SK-N-SH treated with all-trans-retinoic acid at 6 μM for 48 hours (cell line): ENCODE measurements at regions not wholly inside any gene's neighbourhood (a gene's known extent, or its start where the extent isn't known, plus 50 kb on each side); places are given as distances from the start of the nearest gene placed in this dataset.

Source experiments
- ATAC-seq: fragments of 200-7000 bp; cut with Tn5 transposase; 3 replicates; pipeline ENCODE4 v1.9.1; 2020; ENCODE audit warnings: mild to moderate bottlenecking, moderate library complexity
- ARNTL ChIP-seq: fragments of 450-650 bp; formaldehyde crosslinking; IDR thresholded peaks from 2 replicates; pipeline ENCODE4 v1.5.0; 2020; ENCODE audit warnings: low read depth, mild to moderate bottlenecking, moderate library complexity, borderline replicate concordance
- CREB5 ChIP-seq: fragments of 250-450 bp; sonication (Bioruptor Pico); IDR thresholded peaks from 2 replicates; pipeline ENCODE4 v1.5.1; 2020; ENCODE audit warnings: low read depth, mild to moderate bottlenecking, moderate library complexity
- CSDC2 ChIP-seq: fragments of 250-450 bp; sonication (Bioruptor Pico); IDR thresholded peaks from 2 replicates; pipeline ENCODE4 v1.5.0; 2020; ENCODE audit warnings: mild to moderate bottlenecking, moderate library complexity
- CSRNP3 ChIP-seq: fragments of 250-450 bp; sonication (Bioruptor Pico); IDR thresholded peaks from 2 replicates; pipeline ENCODE4 v1.5.1; 2021; ENCODE audit warnings: mild to moderate bottlenecking, moderate library complexity
- ESRRG ChIP-seq: fragments of 250-450 bp; sonication (Bioruptor Pico); IDR thresholded peaks from 2 replicates; pipeline ENCODE4 v1.6.1; 2021; ENCODE audit warnings: mild to moderate bottlenecking
- GLIS3 ChIP-seq: fragments of 250-450 bp; sonication (Bioruptor Pico); IDR thresholded peaks from 2 replicates; pipeline ENCODE4 v1.5.0; 2020; ENCODE audit warnings: mild to moderate bottlenecking, moderate library complexity
- ISL1 ChIP-seq: fragments of 250-450 bp; sonication (Bioruptor Pico); IDR thresholded peaks from 2 replicates; pipeline ENCODE4 v2.1.2; 2022; ENCODE audit warnings: mild to moderate bottlenecking, moderate library complexity
- OSR1 ChIP-seq: fragments of 250-450 bp; sonication (Bioruptor Pico); IDR thresholded peaks from 2 replicates; pipeline ENCODE4 v1.8.0; 2022; ENCODE audit warnings: moderate library complexity, mild to moderate bottlenecking, inconsistent platforms
- PATZ1 ChIP-seq: fragments of 250-450 bp; sonication (Bioruptor Pico); IDR thresholded peaks from 2 replicates; pipeline ENCODE4 v1.8.0; 2020; ENCODE audit warnings: mild to moderate bottlenecking, moderate library complexity, borderline replicate concordance
- POU6F1 ChIP-seq: fragments of 250-450 bp; sonication (Bioruptor Pico); IDR thresholded peaks from 2 replicates; pipeline ENCODE4 v1.8.0; 2021; ENCODE audit warnings: low read depth, mild to moderate bottlenecking, moderate library complexity, borderline replicate concordance
- PPARA ChIP-seq: fragments of 250-450 bp; sonication (Bioruptor Pico); IDR thresholded peaks from 2 replicates; pipeline ENCODE4 v1.5.0; 2020; ENCODE audit warnings: mild to moderate bottlenecking, borderline replicate concordance
- RARB ChIP-seq: fragments of 250-450 bp; sonication (Bioruptor Pico); IDR thresholded peaks from 2 replicates; pipeline ENCODE4 v1.8.0; 2021; ENCODE audit warnings: mild to moderate bottlenecking, moderate library complexity
- SNAI2 ChIP-seq: fragments of 250-450 bp; sonication (Bioruptor Pico); IDR thresholded peaks from 2 replicates; pipeline ENCODE4 v1.5.0; 2020; ENCODE audit warnings: mild to moderate bottlenecking, moderate library complexity
- TCF4 ChIP-seq: fragments of 250-450 bp; sonication (Bioruptor Pico); IDR thresholded peaks from 2 replicates; pipeline ENCODE4 v1.8.0; 2021; ENCODE audit warnings: mild to moderate bottlenecking, moderate library complexity, borderline replicate concordance
- TOX ChIP-seq: fragments of 250-450 bp; sonication (Bioruptor Pico); IDR thresholded peaks from 2 replicates; pipeline ENCODE4 v1.8.0; 2021; ENCODE audit warnings: mild to moderate bottlenecking, moderate library complexity, borderline replicate concordance
- ZC3H10 ChIP-seq: fragments of 250-450 bp; sonication (Bioruptor Pico); IDR thresholded peaks from 2 replicates; pipeline ENCODE4 v1.5.1; 2021; ENCODE audit warnings: mild to moderate bottlenecking, moderate library complexity
- ZFP3 ChIP-seq: fragments of 250-450 bp; sonication (Bioruptor Pico); IDR thresholded peaks from 2 replicates; pipeline ENCODE4 v1.5.0; 2020; ENCODE audit warnings: mild to moderate bottlenecking, moderate library complexity
- ZFP30 ChIP-seq: fragments of 450-650 bp; formaldehyde crosslinking; IDR thresholded peaks from 2 replicates; pipeline ENCODE4 v1.5.0; 2022; ENCODE audit warnings: mild to moderate bottlenecking, moderate library complexity
- ZNF565 ChIP-seq: fragments of 450-650 bp; formaldehyde crosslinking; conservative IDR thresholded peaks from 2 replicates; pipeline ENCODE4 v1.5.0; 2020; ENCODE audit warnings: low read depth, mild to moderate bottlenecking, moderate library complexity
- ZNF70 ChIP-seq: fragments of 450-650 bp; formaldehyde crosslinking; IDR thresholded peaks from 2 replicates; pipeline ENCODE4 v1.5.0; 2020; ENCODE audit warnings: mild to moderate bottlenecking, moderate library complexity
- ZNF8 ChIP-seq: fragments of 450-650 bp; formaldehyde crosslinking; IDR thresholded peaks from 2 replicates; pipeline ENCODE4 v1.5.0; 2020; ENCODE audit warnings: mild to moderate bottlenecking, moderate library complexity

- no peak for ATAC-seq
- TF ChIP-seq ARNTL (CRISPR knock-in tag) = no peak
- no peak for TF ChIP-seq PATZ1 (CRISPR knock-in tag)
- no peak for TF ChIP-seq PPARA (CRISPR knock-in tag)
- TF ChIP-seq ZNF565 (CRISPR knock-in tag) = no peak
- no peak for TF ChIP-seq CREB5 (CRISPR knock-in tag)
- TF ChIP-seq GLIS3 = no peak
- TF ChIP-seq POU6F1 (CRISPR knock-in tag) = no peak
- no peak for TF ChIP-seq ESRRG
- TF ChIP-seq ZC3H10 = no peak
- TF ChIP-seq ZNF8 (CRISPR knock-in tag) = no peak
- TF ChIP-seq ZFP3 = no peak
- TF ChIP-seq CSDC2 (CRISPR knock-in tag) = no peak
- TF ChIP-seq TOX = no peak
- no peak for TF ChIP-seq SNAI2 (CRISPR knock-in tag)
- TF ChIP-seq TCF4 (CRISPR knock-in tag) = no peak
- TF ChIP-seq ISL1 (CRISPR knock-in tag) = no peak
Measured at GRCh38 chr2:12156349-12156748, 409.9 kb downstream of the LPIN1 start.

GRCh38 chr2:12161085-12161484, 414.7 kb downstream of the LPIN1 start:
- no peak for TF ChIP-seq RARB (CRISPR knock-in tag)
- no peak for TF ChIP-seq SNAI2 (CRISPR knock-in tag)
- no peak for TF ChIP-seq ZC3H10
- TF ChIP-seq GLIS3 = no peak
- no peak for TF ChIP-seq OSR1 (CRISPR knock-in tag)
- TF ChIP-seq PPARA (CRISPR knock-in tag) = no peak
- no peak for TF ChIP-seq CREB5 (CRISPR knock-in tag)
- TF ChIP-seq TCF4 (CRISPR knock-in tag) = no peak
- no peak for TF ChIP-seq PATZ1 (CRISPR knock-in tag)
- no peak for TF ChIP-seq ZNF565 (CRISPR knock-in tag)
- no peak for TF ChIP-seq ZFP30 (CRISPR knock-in tag)
- no peak for TF ChIP-seq ZNF8 (CRISPR knock-in tag)
- no peak for TF ChIP-seq POU6F1 (CRISPR knock-in tag)
- no peak for TF ChIP-seq CSRNP3 (CRISPR knock-in tag)
- TF ChIP-seq TOX = no peak
- no peak for TF ChIP-seq ZNF70 (CRISPR knock-in tag)
- no peak for TF ChIP-seq ARNTL (CRISPR knock-in tag)
- TF ChIP-seq ISL1 (CRISPR knock-in tag) = no peak
- no peak for TF ChIP-seq ZFP3
- TF ChIP-seq, all 23 proteins: peak for 0
- no peak for ATAC-seq
